Stimulated activated CD8-positive, alpha-beta memory T cell treated with anti-CD3 and anti-CD28 coated beads, Interleukin-12 subunit alpha, Interleukin-12 subunit beta, amount 100 ng/mL, for 1 hour (primary cell): ENCODE measurements at regions not wholly inside any gene's neighbourhood (a gene's known extent, or its start where the extent isn't known, plus 50 kb on each side); places are given as distances from the start of the nearest gene placed in this dataset.
"Not testable (repeated sequence)": the region's sequence is repeated elsewhere in the genome, so short reads cannot be mapped to it uniquely, and the experiment has no call there.

ENCODE experiments used
- DNase-seq: peaks from one replicate; pipeline ENCODE4 v3.0.0-alpha.2; 2020; ENCODE audit warnings: low read depth

- DNase-seq = no peak
Observed at GRCh38 chr6:166724576-166724975, 97.5 kb upstream of the RPS6KA2 start.

- no peak for DNase-seq
Observed at GRCh38 chr6:166722785-166723184, 95.7 kb upstream of the RPS6KA2 start.

- no peak for DNase-seq
Observed at GRCh38 chr6:166721576-166721975, 94.5 kb upstream of the RPS6KA2 start.

GRCh38 chr6:166720856-166721255, 93.8 kb upstream of the RPS6KA2 start:
- no peak for DNase-seq

- DNase-seq = no peak
Observed at GRCh38 chr6:166719019-166719418, 92.0 kb upstream of the RPS6KA2 start.

- no peak for DNase-seq
Observed at GRCh38 chr6:166718516-166718915, 91.5 kb upstream of the RPS6KA2 start.

- no peak for DNase-seq
Observed at GRCh38 chr6:166716910-166717617, 90.0 kb upstream of the RPS6KA2 start.

- no peak for DNase-seq
Observed at GRCh38 chr6:166715992-166716391, 88.9 kb upstream of the RPS6KA2 start.

GRCh38 chr6:166715065-166715464, 88.0 kb upstream of the RPS6KA2 start:
- no peak for DNase-seq

GRCh38 chr6:166714581-166714980, 87.5 kb upstream of the RPS6KA2 start:
- no peak for DNase-seq

GRCh38 chr6:166714187-166714510, 87.1 kb upstream of the RPS6KA2 start:
- no peak for DNase-seq

- no peak for DNase-seq
Observed at GRCh38 chr6:166713434-166714186, 86.6 kb upstream of the RPS6KA2 start.

- DNase-seq = no peak
Observed at GRCh38 chr6:166712286-166713228, 85.5 kb upstream of the RPS6KA2 start.

GRCh38 chr6:166710084-166710483, 83.0 kb upstream of the RPS6KA2 start:
- no peak for DNase-seq

GRCh38 chr6:166708460-166708859, 81.4 kb upstream of the RPS6KA2 start:
- no peak for DNase-seq

- no peak for DNase-seq
Observed at GRCh38 chr6:166707045-166707444, 80.0 kb upstream of the RPS6KA2 start.

- DNase-seq = no peak
Observed at GRCh38 chr6:166705069-166705468, 78.0 kb upstream of the RPS6KA2 start.

- no peak for DNase-seq
Observed at GRCh38 chr6:166704171-166704570, 77.1 kb upstream of the RPS6KA2 start.

- no peak for DNase-seq
Observed at GRCh38 chr6:166703149-166703710, 76.2 kb upstream of the RPS6KA2 start.

GRCh38 chr6:166701424-166701823, 74.4 kb upstream of the RPS6KA2 start:
- not testable (repeated sequence) for DNase-seq

GRCh38 chr6:166700871-166701270, 73.8 kb upstream of the RPS6KA2 start:
- not testable (repeated sequence) for DNase-seq

GRCh38 chr6:166697113-166697512, 70.1 kb upstream of the RPS6KA2 start:
- DNase-seq = no peak
